Neuron (in vitro differentiated cells): ENCODE measurements at regions not wholly inside any gene's neighbourhood (a gene's known extent, or its start where the extent isn't known, plus 50 kb on each side); places are given as distances from the start of the nearest gene placed in this dataset.

Experiments
- H2AFZ ChIP-seq: one replicate; pipeline ENCODE4 v1.6.1; 2013; ENCODE audit warnings: low read depth, mild to moderate bottlenecking, inconsistent platforms, low read length, moderate library complexity
- H3K27me3 ChIP-seq: one replicate; pipeline ENCODE4 v1.6.1; 2013; ENCODE audit warnings: low read length; ENCODE audit not compliant: insufficient read depth
- H3K36me3 ChIP-seq: one replicate; pipeline ENCODE4 v1.6.1; 2013; ENCODE audit warnings: low read length; ENCODE audit not compliant: insufficient read depth
- H3K4me1 ChIP-seq: one replicate; pipeline ENCODE4 v1.6.1; 2013; ENCODE audit warnings: low read length; ENCODE audit not compliant: insufficient read depth
- H3K4me3 ChIP-seq: 2 replicates; pipeline ENCODE4 v1.5.1; 2013; ENCODE audit warnings: mild to moderate bottlenecking, low read length, moderate library complexity
- H3K9me3 ChIP-seq: one replicate; pipeline ENCODE4 v1.6.1; 2013; ENCODE audit warnings: low read length

DNA sequence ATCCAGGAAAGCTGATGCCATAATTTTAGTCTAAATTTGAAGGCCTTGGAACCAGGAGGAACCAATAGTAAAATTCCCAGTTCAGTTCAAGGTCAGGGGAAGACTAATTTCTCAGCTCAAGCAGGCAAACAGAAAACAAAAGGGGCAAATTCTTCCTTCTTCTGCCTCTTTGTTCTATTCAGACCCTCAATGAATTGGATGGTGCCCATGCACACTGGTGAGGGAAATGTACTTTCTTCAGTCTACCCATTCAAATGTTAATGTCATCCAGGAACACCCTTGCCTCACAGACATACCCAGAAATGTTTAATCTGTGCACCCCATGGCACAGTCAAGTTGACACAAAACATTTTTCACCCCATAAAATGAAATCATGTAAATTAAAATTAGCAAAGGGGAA, 1851.2 kb upstream of the ADGRL3 start:
- no peaks in the 10 kb centered on the region for H3K36me3 ChIP-seq
- peaks cover 8% of the 10 kb centered on the region for H3K4me1 ChIP-seq
- H3K27me3 ChIP-seq, result no peaks in the 10 kb centered on the region
- no peak overlapping the region for H3K4me3 ChIP-seq
- no peaks in the 10 kb centered on the region for H3K9me3 ChIP-seq
- no peak overlapping the region for H2AFZ ChIP-seq

DNA sequence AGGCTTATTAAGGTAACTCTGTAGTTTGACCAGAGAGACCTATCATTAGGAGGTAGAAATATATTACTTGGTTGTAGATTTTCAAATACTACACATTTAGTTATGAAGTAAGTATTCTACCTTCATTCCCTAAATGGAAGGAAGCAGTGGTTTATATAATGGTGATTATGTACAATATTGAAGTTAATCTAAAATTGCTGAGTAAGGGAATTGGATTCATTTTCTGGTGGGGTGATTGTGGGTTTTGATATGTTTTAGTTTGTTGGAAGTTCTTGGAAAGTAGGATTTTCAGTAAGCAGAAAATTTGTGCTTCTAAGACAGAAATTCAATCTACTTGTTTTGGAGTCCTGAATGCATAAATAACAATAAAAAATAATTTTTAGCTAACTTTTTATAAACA, 1830.9 kb upstream of the ADGRL3 start:
- Histone ChIP-seq H3K4me1 (no peaks in the 10 kb centered on the region), H3K36me3 (no peaks in the 10 kb centered on the region), H3K9me3 (no peaks in the 10 kb centered on the region), H3K27me3 (no peaks in the 10 kb centered on the region), H2AFZ (no peak overlapping the region), H3K4me3 (no peak overlapping the region)

DNA sequence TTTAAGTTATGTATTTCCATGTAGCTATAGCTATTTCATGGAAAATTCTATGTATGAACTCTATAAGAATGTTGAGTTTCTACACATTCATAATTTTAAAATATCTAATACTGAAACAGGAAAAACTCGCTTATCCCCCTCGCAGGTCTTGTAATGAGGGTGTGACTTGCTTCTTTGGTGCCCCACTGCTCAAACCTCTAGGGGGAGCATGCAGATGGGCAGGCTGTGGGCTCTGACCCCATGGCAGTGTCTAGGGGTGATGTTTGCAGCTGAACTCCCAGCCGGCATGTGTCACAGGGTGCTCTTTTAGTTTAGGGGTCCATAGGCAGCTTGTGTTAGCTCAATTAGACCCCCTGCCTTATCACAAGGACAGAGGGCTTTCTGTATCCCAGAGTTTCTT, 1825.7 kb upstream of the ADGRL3 start:
- H2AFZ ChIP-seq, result no peak overlapping the region
- no peaks in the 10 kb centered on the region for H3K4me1 ChIP-seq
- H3K9me3 ChIP-seq, result no peaks in the 10 kb centered on the region
- no peaks in the 10 kb centered on the region for H3K36me3 ChIP-seq
- no peak overlapping the region for H3K4me3 ChIP-seq
- H3K27me3 ChIP-seq, result no peaks in the 10 kb centered on the region

DNA sequence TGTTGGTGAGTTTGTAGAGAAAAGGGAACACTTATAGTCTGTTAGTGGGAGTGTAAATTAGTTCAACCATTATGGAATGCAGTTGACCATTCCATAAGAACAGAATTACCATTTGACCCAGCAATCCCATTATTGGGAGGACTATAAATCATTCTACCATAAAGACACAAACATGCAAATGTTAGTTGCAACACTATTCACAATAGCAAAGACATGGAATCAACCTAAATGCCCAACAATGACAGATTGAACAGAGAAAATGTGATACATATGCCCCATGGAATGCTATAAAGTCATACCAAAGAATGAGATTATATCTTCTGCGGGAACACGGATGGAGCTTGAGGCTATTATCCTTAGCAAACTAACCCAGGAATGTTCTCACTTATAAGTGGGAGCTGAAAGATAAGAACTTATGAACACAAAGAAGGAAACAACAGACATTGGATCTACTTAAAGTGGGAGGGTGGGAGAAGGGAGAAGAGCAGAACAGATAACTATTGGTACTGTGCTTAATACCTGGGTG, 1819.2 kb upstream of the ADGRL3 start:
- Histone ChIP-seq H3K4me3 (no peak overlapping the region), H3K9me3 (no peaks in the 10 kb centered on the region), H2AFZ (no peak overlapping the region), H3K4me1 (no peaks in the 10 kb centered on the region), H3K27me3 (no peaks in the 10 kb centered on the region), H3K36me3 (no peaks in the 10 kb centered on the region)

DNA sequence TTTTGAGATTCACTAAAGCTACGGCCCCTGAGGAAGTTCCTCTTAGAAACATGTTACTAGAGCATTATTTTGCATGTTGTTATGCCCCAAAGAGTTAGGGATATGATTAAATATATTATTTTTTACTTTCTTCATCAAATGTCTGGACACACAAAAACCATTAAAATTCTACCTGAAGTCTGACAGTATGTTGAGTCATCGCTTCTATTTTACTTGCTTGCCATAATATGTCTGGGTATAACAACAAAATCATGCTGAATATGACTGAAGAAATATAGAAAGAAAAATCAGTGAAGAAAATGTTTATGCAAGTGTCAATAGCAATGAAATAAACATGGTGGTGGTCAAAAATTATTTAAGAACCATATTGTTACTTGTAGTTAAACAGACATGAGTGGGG, 1818.5 kb upstream of the ADGRL3 start:
- Histone ChIP-seq H3K36me3 (no peaks in the 10 kb centered on the region), H3K4me3 (no peak overlapping the region), H3K27me3 (no peaks in the 10 kb centered on the region), H3K4me1 (no peaks in the 10 kb centered on the region), H3K9me3 (no peaks in the 10 kb centered on the region), H2AFZ (no peak overlapping the region)

DNA sequence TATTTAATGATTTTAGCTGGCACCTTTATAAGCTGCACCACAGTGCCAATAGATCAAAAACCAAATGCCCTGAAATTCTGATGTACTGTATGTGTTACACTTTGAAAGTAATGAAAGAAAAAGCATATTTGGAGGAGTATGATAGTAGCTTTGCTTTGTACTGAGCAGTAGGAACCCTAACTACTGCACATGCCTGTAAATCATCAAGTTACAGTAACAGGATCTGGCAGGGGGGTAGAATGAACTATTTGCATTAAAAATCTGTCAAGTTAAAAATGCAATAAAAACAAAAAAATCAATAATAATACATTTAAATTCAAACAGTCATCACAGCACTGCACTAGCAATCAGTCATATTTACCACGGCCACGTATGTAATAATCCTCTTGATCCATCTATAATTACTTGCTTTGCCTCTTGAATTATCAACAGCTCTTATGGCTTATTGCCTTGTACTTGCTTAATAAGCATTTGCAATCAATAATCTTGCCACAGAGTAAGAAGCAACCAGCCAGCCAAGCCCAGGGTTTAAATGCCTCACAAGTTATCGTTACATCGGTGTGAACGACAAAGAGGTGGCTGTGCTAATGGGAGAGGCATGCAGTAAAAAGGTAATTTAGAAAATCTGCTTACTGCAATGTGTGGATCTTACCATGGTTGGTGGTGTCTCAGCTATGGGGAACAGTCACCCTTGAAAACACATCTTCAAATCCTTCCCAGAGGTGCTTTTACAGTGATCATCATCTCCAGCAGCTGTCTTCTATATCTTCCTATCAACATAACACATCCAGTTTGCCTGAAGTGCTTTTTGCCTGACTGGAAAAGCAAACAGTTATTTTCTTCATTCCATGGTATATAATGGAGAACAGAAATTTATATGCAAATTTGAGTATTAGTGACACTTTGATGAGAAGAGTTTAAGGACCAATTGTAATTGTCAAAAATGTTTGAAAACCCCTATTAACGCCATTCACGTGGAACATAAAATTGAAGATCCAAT, 1812.1 kb upstream of the ADGRL3 start:
- Histone ChIP-seq H3K9me3 (no peaks in the 10 kb centered on the region), H3K36me3 (no peaks in the 10 kb centered on the region), H2AFZ (no peak overlapping the region), H3K4me3 (no peak overlapping the region), H3K27me3 (no peaks in the 10 kb centered on the region), H3K4me1 (no peaks in the 10 kb centered on the region)

DNA sequence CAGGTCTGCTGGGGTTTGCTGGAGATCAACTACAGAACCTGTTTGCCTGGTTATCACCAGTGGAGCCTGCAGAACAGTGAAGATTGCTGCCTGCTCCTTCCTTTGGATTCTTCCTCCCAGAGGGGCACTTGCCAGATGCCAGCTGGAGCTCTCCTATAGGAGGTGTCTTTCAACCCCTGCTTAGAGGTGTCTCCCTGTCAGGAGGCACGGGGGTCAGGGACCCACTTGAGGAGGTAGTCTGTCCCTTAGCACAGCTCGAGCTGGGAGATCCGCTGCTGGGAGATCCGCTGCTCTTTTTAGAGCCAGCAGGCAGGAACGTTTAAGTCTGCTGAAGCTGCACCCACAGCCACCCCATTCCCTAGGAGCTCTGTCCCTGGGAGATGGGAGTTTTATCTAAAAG, 1806.3 kb upstream of the ADGRL3 start:
- H3K4me3 ChIP-seq, result no peak overlapping the region
- no peaks in the 10 kb centered on the region for H3K27me3 ChIP-seq
- no peak overlapping the region for H2AFZ ChIP-seq
- no peaks in the 10 kb centered on the region for H3K4me1 ChIP-seq
- no peaks in the 10 kb centered on the region for H3K36me3 ChIP-seq
- no peaks in the 10 kb centered on the region for H3K9me3 ChIP-seq

DNA sequence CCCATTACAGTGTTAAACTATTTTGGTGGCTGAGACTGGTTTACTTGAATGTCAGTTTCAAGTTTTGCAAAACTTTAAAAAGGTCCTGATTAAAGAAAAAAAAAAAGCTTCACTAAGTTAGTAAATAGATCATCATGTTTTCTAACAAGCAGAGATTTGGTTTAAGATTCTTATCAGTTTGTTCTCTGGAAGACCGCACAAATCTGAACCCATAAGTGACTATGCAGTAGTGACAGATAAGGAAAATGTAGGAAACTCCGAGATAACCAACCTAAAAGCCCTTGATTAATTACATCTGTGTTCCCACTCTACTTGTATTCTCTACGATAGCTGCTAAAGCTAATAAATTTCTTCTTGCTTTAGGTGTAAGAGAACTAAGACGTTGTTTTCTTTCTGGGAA, 1799.8 kb upstream of the ADGRL3 start:
- Histone ChIP-seq H3K27me3 (no peaks in the 10 kb centered on the region), H3K36me3 (no peaks in the 10 kb centered on the region), H3K9me3 (no peaks in the 10 kb centered on the region), H3K4me3 (no peak overlapping the region), H2AFZ (no peak overlapping the region), H3K4me1 (no peaks in the 10 kb centered on the region)

DNA sequence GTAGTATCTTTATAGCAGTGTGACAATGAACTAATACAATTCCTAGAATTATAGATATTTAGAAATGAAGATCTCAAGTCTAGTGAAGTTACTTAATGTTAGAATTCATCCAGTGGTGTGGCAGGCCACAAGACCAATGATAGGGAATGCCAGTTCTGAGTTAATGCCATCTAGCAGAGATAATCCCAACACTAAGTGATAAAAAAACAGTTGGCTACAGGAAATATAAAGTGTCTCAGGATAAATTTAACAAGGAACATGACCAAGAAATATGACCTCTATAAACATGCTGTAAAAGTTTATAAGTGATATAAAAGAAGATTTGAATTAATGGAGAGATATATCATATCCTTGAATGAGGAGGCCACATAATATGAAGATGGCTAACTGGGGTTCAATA, 1790.5 kb upstream of the ADGRL3 start:
- H3K4me1 ChIP-seq, result no peaks in the 10 kb centered on the region
- no peaks in the 10 kb centered on the region for H3K36me3 ChIP-seq
- no peak overlapping the region for H2AFZ ChIP-seq
- no peaks in the 10 kb centered on the region for H3K27me3 ChIP-seq
- H3K4me3 ChIP-seq, result no peak overlapping the region
- no peaks in the 10 kb centered on the region for H3K9me3 ChIP-seq

DNA sequence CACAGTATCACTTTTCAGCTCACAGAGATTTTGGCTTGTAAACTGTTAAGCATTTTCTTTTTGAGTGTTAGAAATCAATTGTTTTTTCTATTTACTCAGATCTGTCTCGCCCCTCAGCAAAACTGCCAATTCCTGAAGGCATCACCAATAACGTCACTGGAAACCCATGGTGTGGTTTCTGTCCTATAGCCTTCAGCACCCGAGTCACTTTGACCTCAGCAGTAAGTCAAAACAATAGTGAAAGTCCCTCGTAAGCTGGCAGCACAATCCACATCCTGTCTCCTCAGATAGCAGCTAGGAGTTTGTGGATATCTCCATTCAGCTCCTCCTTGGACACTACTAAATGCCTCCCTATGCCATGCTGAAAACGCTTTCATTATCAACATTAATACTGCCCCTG, 1787.4 kb upstream of the ADGRL3 start:
- no peak overlapping the region for H2AFZ ChIP-seq
- H3K36me3 ChIP-seq, result no peaks in the 10 kb centered on the region
- no peaks in the 10 kb centered on the region for H3K9me3 ChIP-seq
- no peaks in the 10 kb centered on the region for H3K4me1 ChIP-seq
- no peaks in the 10 kb centered on the region for H3K27me3 ChIP-seq
- H3K4me3 ChIP-seq, result no peak overlapping the region

DNA sequence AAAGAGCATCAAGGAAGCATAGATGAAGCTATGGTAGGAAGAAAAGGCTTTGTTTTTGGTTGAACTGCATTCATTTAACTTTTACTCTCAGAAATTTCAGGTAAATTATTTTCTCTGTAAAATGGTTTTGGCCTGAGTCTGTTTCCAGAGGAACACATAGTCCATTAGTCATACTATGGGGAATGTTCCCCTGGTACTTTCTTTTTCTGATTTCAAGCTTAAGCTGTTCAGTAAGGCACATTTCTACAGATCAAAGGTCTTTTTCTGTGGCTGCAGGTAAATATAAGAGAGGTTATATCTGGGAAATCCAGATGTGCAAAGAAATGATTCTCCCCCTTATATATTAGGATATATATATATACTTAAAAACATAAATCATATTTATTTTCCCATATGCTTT, 1744.4 kb upstream of the ADGRL3 start:
- Histone ChIP-seq H3K4me3 (no peak overlapping the region), H3K4me1 (no peaks in the 10 kb centered on the region), H3K27me3 (no peaks in the 10 kb centered on the region), H3K36me3 (no peaks in the 10 kb centered on the region), H2AFZ (no peak overlapping the region), H3K9me3 (no peaks in the 10 kb centered on the region)

DNA sequence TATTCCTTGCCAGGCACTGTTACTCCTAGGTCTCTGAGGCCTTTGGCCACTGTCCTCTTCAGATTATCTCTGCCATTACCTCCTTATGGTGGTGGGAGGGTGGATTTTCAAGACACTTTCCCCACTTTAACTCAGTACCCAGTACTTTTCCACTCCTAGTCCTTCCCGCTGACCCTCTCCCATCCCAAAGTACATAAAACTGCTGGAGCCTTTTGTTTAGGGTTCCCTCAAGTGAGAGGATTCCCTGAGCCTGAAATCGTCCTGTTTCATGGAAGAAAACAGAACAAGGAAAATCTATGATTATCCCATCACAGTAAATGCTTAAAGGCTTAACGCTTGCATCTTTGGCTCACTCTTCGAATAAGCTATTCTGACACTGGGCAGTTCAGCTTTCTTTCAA, 1742.5 kb upstream of the ADGRL3 start:
- Histone ChIP-seq H2AFZ (no peak overlapping the region), H3K9me3 (no peaks in the 10 kb centered on the region)

DNA sequence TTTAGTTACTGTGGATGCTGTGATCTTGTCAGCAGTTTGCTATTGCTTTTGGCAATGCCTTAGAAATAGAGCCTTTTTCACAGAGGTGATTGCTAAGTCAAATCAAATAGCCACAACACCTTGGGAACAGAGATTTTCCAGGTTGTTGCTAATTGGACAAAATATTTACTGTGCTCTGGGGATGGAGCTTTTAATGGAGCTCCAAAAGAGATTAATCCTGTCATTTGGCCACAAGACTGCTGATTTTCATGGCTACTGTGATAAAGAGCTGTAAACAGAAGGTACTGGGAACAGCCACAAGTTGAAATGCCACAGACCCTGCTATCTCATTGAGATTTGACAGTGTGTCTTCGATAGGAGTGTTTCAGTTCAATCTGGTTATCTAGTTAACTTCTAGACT, 1715.2 kb upstream of the ADGRL3 start:
- Histone ChIP-seq H3K4me1 (no peaks in the 10 kb centered on the region), H3K36me3 (no peaks in the 10 kb centered on the region), H3K27me3 (no peaks in the 10 kb centered on the region), H2AFZ (no peak overlapping the region), H3K9me3 (no peaks in the 10 kb centered on the region), H3K4me3 (no peak overlapping the region)

More for the DNA sequence above, 1742.5 kb upstream of the ADGRL3 start:
- Histone ChIP-seq H3K27me3 (no peaks in the 10 kb centered on the region), H3K4me1 (no peaks in the 10 kb centered on the region), H3K36me3 (no peaks in the 10 kb centered on the region), H3K4me3 (no peak overlapping the region)
